ENCODE measurements at regions not wholly inside any gene's neighbourhood (a gene's known extent, or its start where the extent isn't known, plus 50 kb on each side); places are given as distances from the start of the nearest gene placed in this dataset.

DNA sequence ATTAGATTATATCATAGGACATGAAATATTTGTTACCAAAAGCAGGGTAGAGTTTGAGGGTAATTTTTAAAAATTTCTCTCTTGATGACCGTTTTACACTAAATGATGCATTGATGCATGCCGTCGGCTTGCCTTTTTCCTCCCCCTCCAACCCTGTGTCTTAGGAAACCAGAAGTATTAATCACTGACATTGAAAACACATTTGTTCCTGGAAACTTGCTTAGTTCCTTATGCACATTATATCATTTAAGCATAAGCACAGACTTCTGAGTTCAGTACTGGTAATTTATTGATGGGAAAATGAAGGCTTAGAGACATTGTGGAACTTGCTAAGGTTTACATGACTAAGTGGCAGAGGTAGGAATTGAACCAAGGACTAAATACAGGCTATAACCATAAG is 206.3 kb upstream of the SPHKAP start:
- no peaks in the 10 kb centered on the region for H3K36me3 ChIP-seq (ENCODE audit: control insufficient read depth in 4 of 4, insufficient read depth in 3 of 4, low read depth in 1 of 4, low read length in 3 of 4)
- H3K4me3 ChIP-seq (ENCODE audit: low read depth in 1 of 3, low read length in 3 of 3) = no peak overlapping the region
- WGBS = 67% methylated on average over 3 of the region's 3 CpGs
- TF ChIP-seq, protein P1, sequence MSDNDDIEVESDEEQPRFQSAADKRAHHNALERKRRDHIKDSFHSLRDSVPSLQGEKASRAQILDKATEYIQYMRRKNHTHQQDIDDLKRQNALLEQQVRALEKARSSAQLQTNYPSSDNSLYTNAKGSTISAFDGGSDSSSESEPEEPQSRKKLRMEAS (IDR thresholded peaks at IDR 0.05) = no peak
- no peak for TF ChIP-seq REST (IDR thresholded peaks at IDR 0.05)
- no peak for TF ChIP-seq CTCF (IDR thresholded peaks at IDR 0.05; ENCODE audit: low read depth, low read length, missing input control)
- TF ChIP-seq FOXA2 (IDR thresholded peaks at IDR 0.05) = no peak
- no peak for TF ChIP-seq HNF4G (IDR thresholded peaks at IDR 0.05)
- TF ChIP-seq EGR1 (IDR thresholded peaks at IDR 0.05; ENCODE audit: low read depth in 2 of 2) = no peak
- no peak for TF ChIP-seq ZBTB33 (IDR thresholded peaks at IDR 0.05)
- no peak for TF ChIP-seq SP1 (IDR thresholded peaks at IDR 0.05)
- no peak for TF ChIP-seq TAF1 (conservative IDR thresholded peaks at IDR 0.05)
- TF ChIP-seq JUND (IDR thresholded peaks at IDR 0.05) = no peak
- no peak for TF ChIP-seq RAD21 (IDR thresholded peaks at IDR 0.05)
- TF ChIP-seq NR2F2 (IDR thresholded peaks at IDR 0.05) = no peak
- no peak for TF ChIP-seq YY1 (IDR thresholded peaks at IDR 0.05)
- no peak for TF ChIP-seq HNF4A (conservative IDR thresholded peaks at IDR 0.05)
- no peak for TF ChIP-seq FOXA1 (IDR thresholded peaks at IDR 0.05)
- peaks cover 0 to 3% (median 0%) of the 10 kb centered on the region in 4 donors for H3K9me3 ChIP-seq (ENCODE audit: control insufficient read depth in 4 of 4, low read length in 3 of 4)
- no peaks in the 10 kb centered on the region for H3K4me1 ChIP-seq (ENCODE audit: control insufficient read depth in 4 of 4, insufficient read depth in 4 of 4, low read length in 3 of 4)
- DNase-seq (ENCODE audit: low spot score) = no peak
- no peak overlapping the region for H3K27ac ChIP-seq (ENCODE audit: low read depth in 1 of 2, low read length in 2 of 2)
- H3K9ac ChIP-seq (ENCODE audit: low read depth in 1 of 2, low read length in 2 of 2) = no peak overlapping the region
- no peaks in the 10 kb centered on the region for H3K27me3 ChIP-seq (ENCODE audit: control insufficient read depth in 4 of 4, insufficient read depth in 4 of 4, low read length in 3 of 4)

DNA sequence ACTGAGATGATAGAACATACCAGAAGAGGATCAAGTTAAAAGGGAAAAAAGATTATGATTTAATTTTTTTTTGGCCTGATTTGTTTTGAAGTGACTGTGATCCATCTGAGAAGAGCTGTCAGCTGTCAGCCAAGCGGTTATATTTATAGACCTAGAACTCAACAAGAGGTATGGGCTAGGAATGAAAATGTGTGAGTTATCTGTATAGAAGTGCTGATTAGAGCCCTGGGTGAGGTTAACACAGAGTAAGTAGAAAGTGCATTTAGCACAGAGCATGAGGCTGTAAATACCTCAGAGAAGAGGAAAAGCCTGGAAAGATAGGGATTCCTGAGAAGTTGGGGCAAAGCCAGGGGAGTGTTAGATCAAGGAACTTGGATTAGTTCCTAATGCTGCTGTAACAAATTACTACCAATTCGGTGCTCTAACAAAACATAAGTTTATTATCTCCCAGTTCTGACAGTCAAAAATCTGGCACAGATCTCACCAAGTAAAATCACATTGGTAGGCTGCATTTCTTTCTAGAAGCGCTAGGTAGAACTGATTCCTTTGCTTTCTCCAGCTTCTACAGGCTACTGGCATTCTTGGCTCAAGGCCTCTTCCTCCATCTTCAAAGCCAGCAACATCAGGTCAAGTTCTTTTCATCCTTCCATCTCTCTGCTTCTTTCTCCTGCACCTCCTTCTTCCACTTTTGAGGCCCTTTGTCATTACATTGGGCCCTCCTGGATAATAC is 197.4 kb upstream of the SPHKAP start:
- H3K36me3 ChIP-seq (ENCODE audit: control insufficient read depth in 4 of 4, insufficient read depth in 3 of 4, low read depth in 1 of 4, low read length in 3 of 4) = no peaks in the 10 kb centered on the region
- H3K9me3 ChIP-seq (ENCODE audit: control insufficient read depth in 4 of 4, low read length in 3 of 4) = no peaks in the 10 kb centered on the region
- DNase-seq (ENCODE audit: low spot score) = no peak
- no peak overlapping the region for H3K27ac ChIP-seq (ENCODE audit: low read depth in 1 of 2, low read length in 2 of 2)
- H3K9ac ChIP-seq (ENCODE audit: low read depth in 1 of 2, low read length in 2 of 2) = no peak overlapping the region
- no peaks in the 10 kb centered on the region for H3K27me3 ChIP-seq (ENCODE audit: control insufficient read depth in 4 of 4, insufficient read depth in 4 of 4, low read length in 3 of 4)
- H3K4me1 ChIP-seq (ENCODE audit: control insufficient read depth in 4 of 4, insufficient read depth in 4 of 4, low read length in 3 of 4) = no peaks in the 10 kb centered on the region
- no peak overlapping the region for H3K4me3 ChIP-seq (ENCODE audit: low read depth in 1 of 3, low read length in 3 of 3)
- WGBS = 67% methylated on average over 3 of the region's 3 CpGs
- no peak for TF ChIP-seq RXRA (IDR thresholded peaks at IDR 0.05)
- TF ChIP-seq, protein P1 (IDR thresholded peaks at IDR 0.05) = no peak
- no peak for TF ChIP-seq JUND (IDR thresholded peaks at IDR 0.05)
- TF ChIP-seq ZBTB33 (IDR thresholded peaks at IDR 0.05) = no peak
- no peak for TF ChIP-seq FOXA1 (IDR thresholded peaks at IDR 0.05)
- TF ChIP-seq NR2F2 (IDR thresholded peaks at IDR 0.05) = no peak
- no peak for TF ChIP-seq RAD21 (IDR thresholded peaks at IDR 0.05)
- no peak for TF ChIP-seq EGR1 (IDR thresholded peaks at IDR 0.05; ENCODE audit: low read depth in 2 of 2)
- no peak for TF ChIP-seq REST (IDR thresholded peaks at IDR 0.05)
- TF ChIP-seq ATF3 (IDR thresholded peaks at IDR 0.05) = no peak

All from liver (tissue), 8 donors.